ENCODE measurements at regions not wholly inside any gene's neighbourhood (a gene's known extent, or its start where the extent isn't known, plus 50 kb on each side); places are given as distances from the start of the nearest gene placed in this dataset.

- Histone ChIP-seq H3K4me3 (no peak overlapping the region), H3K27me3 (no peaks in the 10 kb centered on the region), H3K27ac (no peak overlapping the region), H3K36me3 (no peaks in the 10 kb centered on the region), H3K4me1 (peaks cover 0 to 19% (median 3%) of the 10 kb centered on the region in 4 donors), H3K9me3 (no peaks in the 10 kb centered on the region)
- peak in 1 of 3 donors; percentile 43 for DNase-seq
- no peak for TF ChIP-seq CTCF (IDR thresholded peaks at IDR 0.05)
- TF ChIP-seq POLR2A (IDR thresholded peaks at IDR 0.05): no peak
These were observed 330.3 kb downstream of the UACA start for GRCh38 chr15:70432924-70433495.

- no peak for TF ChIP-seq CTCF (IDR thresholded peaks at IDR 0.05)
- TF ChIP-seq POLR2A (IDR thresholded peaks at IDR 0.05): no peak
- no peak overlapping the region for H3K4me3 ChIP-seq
- no peaks in the 10 kb centered on the region for H3K27me3 ChIP-seq
- peak in 1 of 3 donors; percentile 37 for DNase-seq
- no peak overlapping the region for H3K27ac ChIP-seq
- H3K9me3 ChIP-seq: no peaks in the 10 kb centered on the region
- H3K36me3 ChIP-seq: no peaks in the 10 kb centered on the region
- peaks cover 0 to 19% (median 3%) of the 10 kb centered on the region in 4 donors for H3K4me1 ChIP-seq
These were observed 331.5 kb downstream of the UACA start for GRCh38 chr15:70431854-70432253.

- Histone ChIP-seq H3K4me3 (no peak overlapping the region), H3K9me3 (no peaks in the 10 kb centered on the region), H3K27me3 (no peaks in the 10 kb centered on the region), H3K36me3 (no peaks in the 10 kb centered on the region), H3K27ac (no peak overlapping the region), H3K4me1 (peaks cover 0 to 5% (median 2%) of the 10 kb centered on the region in 4 donors)
- TF ChIP-seq CTCF (IDR thresholded peaks at IDR 0.05) (no peak), POLR2A (IDR thresholded peaks at IDR 0.05) (no peak)
- DNase-seq: no peak
These were observed 332.4 kb upstream of the TLE3 start for GRCh38 chr15:70430069-70430468.

- Histone ChIP-seq H3K4me3 (no peak overlapping the region), H3K27ac (no peak overlapping the region), H3K27me3 (no peaks in the 10 kb centered on the region), H3K9me3 (no peaks in the 10 kb centered on the region), H3K4me1 (no peaks in the 10 kb centered on the region), H3K36me3 (no peaks in the 10 kb centered on the region)
- no peak for DNase-seq
- TF ChIP-seq CTCF (IDR thresholded peaks at IDR 0.05) (no peak), POLR2A (IDR thresholded peaks at IDR 0.05) (no peak)
These were observed 331.5 kb upstream of the TLE3 start for GRCh38 chr15:70429056-70429722.

GRCh38 chr15:70428211-70428822, 330.6 kb upstream of the TLE3 start:
- Histone ChIP-seq H3K27ac (no peak overlapping the region), H3K4me3 (no peak overlapping the region), H3K4me1 (no peaks in the 10 kb centered on the region), H3K36me3 (no peaks in the 10 kb centered on the region), H3K9me3 (no peaks in the 10 kb centered on the region), H3K27me3 (no peaks in the 10 kb centered on the region)
- DNase-seq: no peak
- TF ChIP-seq POLR2A (IDR thresholded peaks at IDR 0.05) (no peak), CTCF (IDR thresholded peaks at IDR 0.05) (no peak)
